GM12864 (cell line): ENCODE measurements at regions not wholly inside any gene's neighbourhood (a gene's known extent, or its start where the extent isn't known, plus 50 kb on each side); places are given as distances from the start of the nearest gene placed in this dataset.
"Not testable (repeated sequence)": the region's sequence is repeated elsewhere in the genome, so short reads cannot be mapped to it uniquely, and the experiment has no call there.

ENCODE experiments used
- DNase-seq: peaks from one replicate; pipeline ENCODE4 v3.0.0-alpha.2; 2011; ENCODE audit warnings: low read depth
- H3K4me3 ChIP-seq: 2 replicates; pipeline ENCODE4 v1.5.1; 2011; ENCODE audit warnings: mild to moderate bottlenecking, low read depth, low read length, control low read depth
- TF ChIP-seq, protein P1 (sequence below): IDR thresholded peaks from 2 replicates; pipeline ENCODE4 v1.5.1; 2011; ENCODE audit warnings: low read depth, mild to moderate bottlenecking, moderate library complexity, low read length, control low read depth, inconsistent platforms; ENCODE audit errors: missing control alignments

DNA sequence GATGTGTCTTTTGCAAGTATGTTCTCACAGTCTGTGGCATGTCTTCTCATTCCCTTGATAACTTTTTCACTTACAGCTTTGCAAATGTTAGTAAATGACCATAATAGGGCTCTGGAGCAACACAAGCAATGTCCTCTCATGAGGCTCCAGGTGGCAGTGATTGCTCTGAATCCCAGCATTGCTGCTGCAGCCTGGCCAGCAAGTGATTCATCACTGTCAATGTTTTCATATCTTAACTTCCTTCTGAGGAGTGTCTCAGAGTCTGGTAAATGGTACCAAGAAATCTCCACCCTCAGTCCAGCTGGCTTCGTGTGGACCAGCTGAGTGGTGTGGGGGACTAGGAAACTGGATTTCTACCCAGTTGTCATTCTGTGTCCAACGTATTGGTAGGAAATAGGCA, 139.6 kb downstream of the MYLK4 start:
- H3K4me3 ChIP-seq = no peak overlapping the region
- TF ChIP-seq, protein P1, sequence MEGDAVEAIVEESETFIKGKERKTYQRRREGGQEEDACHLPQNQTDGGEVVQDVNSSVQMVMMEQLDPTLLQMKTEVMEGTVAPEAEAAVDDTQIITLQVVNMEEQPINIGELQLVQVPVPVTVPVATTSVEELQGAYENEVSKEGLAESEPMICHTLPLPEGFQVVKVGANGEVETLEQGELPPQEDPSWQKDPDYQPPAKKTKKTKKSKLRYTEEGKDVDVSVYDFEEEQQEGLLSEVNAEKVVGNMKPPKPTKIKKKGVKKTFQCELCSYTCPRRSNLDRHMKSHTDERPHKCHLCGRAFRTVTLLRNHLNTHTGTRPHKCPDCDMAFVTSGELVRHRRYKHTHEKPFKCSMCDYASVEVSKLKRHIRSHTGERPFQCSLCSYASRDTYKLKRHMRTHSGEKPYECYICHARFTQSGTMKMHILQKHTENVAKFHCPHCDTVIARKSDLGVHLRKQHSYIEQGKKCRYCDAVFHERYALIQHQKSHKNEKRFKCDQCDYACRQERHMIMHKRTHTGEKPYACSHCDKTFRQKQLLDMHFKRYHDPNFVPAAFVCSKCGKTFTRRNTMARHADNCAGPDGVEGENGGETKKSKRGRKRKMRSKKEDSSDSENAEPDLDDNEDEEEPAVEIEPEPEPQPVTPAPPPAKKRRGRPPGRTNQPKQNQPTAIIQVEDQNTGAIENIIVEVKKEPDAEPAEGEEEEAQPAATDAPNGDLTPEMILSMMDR = no peak
- DNase-seq = no peak

DNA sequence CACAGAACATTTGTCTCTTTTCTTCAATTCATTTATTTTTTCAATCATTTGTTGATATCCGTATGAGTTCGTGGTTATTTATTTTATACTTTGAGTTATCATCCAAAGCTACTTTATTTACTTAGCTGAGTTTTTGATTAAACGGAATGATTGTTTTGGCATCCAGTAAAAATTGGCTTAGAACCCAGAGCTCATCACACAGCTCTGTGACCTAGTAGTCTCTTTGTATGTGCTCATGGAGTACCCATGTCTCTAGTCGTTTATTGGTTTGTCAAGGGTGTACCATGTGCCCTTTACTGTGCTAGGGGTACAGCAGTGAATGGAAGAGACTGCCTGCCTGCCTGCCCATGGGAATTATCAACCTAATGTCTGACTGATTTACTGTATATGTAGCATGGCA, 142.2 kb downstream of the MYLK4 start:
- DNase-seq = no peak
- H3K4me3 ChIP-seq = no peak overlapping the region
- TF ChIP-seq, protein P1 = no peak

DNA sequence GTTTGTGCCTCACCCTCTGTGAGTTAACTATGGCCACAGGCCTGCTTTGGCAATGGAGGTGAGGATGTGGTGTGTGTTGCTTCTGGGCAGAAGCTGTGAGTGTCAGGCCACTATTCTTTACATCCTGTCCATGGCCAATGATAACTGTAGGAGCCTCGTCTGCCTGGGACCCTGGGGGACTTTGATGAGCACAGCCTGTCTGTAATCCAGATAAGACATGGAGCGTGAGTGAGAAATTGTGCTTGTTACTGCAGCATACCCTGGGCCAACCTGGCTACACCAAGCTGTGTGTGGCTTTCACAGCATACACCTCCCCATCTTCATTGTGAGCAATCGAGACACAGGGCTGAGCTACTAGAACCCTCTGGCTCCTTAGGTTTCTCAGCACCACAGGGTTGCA, 150.4 kb downstream of the MYLK4 start:
- TF ChIP-seq, protein P1 = no peak
- H3K4me3 ChIP-seq = no peak overlapping the region

DNA sequence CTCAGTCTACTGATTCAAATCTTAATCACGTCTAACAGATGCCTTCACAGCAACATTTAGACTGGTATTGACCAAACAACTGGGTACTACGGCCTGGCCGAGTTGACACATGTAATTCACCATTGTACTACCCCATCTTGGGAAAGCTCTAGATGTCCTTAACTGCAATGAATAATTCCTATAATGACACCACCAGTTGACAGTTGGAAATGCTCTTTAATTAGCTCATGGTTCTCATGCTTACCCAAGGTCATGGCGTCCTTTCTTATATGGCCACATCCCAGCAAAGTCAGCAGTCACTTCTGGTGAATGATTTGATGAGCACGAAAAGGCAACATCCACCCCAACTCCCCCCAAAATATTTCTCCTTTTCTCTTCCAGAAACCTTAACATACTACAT, 150.9 kb downstream of the MYLK4 start:
- DNase-seq = no peak
- no peak overlapping the region for H3K4me3 ChIP-seq
- TF ChIP-seq, protein P1 = no peak

More for the DNA sequence above, 150.4 kb downstream of the MYLK4 start:
- DNase-seq = no peak

DNA sequence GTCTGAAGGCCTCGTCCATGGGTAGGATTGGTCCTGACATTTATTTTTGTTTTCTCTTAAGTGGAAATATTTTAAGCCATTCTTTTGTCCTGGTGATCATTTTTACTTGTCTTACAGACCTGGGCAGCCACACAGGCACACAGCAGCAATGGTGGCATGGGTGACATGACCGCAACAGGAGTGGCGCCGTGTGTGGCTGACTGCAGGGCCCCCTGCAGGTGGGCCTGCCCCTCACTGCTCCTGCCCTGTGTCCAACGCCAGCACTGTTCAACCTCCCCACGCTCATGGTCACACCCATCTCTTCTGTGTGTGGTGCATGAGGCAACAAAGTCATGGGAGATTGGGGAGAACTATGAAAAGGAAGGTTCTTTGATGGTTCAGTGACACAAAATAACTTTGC, 151.9 kb downstream of the MYLK4 start:
- DNase-seq = no peak
- TF ChIP-seq, protein P1 = no peak
- no peak overlapping the region for H3K4me3 ChIP-seq

DNA sequence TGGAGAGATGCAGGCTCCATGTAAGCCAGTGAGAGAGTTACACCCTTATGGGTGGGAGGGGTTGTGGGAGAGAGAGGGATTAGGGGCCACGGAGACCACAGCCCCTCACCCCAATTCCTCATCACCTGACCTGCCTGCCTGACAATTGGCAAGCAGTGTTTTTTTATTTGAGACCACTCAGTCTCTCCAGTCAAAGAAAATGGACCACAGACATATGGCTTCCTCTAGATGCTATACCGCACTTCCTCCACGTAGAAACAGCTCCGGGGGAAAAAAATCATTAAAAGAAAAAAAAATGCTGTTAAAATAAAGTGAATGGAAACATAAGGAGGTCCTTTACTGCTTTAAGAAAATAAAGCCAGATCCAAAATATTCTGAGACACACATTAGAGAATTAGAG, 152.7 kb downstream of the MYLK4 start:
- H3K4me3 ChIP-seq = no peak overlapping the region
- no peak for DNase-seq
- TF ChIP-seq, protein P1 = no peak

DNA sequence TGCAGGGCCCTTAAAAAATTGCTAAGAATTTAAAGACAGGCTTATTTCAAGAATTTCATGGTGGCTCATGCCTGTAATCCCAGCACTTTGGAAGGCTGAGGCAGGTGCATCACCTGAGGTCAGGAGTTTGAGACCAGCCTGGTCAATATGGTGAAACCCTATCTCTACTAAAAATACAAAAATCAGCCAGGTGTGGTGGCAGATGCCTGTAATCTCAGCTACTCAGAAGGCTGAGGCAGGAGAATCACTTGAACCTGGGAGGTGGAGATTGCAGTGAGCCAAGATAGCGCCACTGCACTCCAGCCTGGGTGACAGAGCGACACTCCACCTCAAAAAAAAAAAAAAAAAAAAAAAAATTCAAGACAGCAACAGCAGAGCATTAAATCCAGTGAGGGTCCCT, 153.3 kb downstream of the MYLK4 start:
- DNase-seq, H3K4me3 ChIP-seq: not testable (repeated sequence)

DNA sequence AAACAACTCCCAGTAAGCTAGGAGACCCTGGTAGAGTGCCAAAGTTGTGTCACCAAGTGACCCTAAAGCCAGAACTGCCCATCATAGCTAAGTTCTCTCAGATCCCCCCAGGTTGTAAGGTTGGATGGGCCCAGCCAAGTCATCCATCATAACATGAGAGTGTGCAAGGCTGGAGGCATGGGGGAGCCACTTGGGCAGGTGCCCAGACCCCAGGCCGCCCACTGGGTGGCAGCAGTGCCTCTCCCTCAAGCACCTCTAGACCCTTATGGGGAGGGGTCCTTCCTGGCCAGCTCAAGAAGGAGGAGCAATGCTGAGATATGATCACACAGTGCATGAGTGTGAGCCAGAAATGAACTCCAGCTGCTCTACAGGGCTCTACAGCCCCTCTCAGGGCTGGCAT, 154.5 kb downstream of the MYLK4 start:
- no peak overlapping the region for H3K4me3 ChIP-seq
- TF ChIP-seq, protein P1 = peak; percentile 43
- no peak for DNase-seq
